ENCODE measurements at regions not wholly inside any gene's neighbourhood (a gene's known extent, or its start where the extent isn't known, plus 50 kb on each side); places are given as distances from the start of the nearest gene placed in this dataset.

DNA sequence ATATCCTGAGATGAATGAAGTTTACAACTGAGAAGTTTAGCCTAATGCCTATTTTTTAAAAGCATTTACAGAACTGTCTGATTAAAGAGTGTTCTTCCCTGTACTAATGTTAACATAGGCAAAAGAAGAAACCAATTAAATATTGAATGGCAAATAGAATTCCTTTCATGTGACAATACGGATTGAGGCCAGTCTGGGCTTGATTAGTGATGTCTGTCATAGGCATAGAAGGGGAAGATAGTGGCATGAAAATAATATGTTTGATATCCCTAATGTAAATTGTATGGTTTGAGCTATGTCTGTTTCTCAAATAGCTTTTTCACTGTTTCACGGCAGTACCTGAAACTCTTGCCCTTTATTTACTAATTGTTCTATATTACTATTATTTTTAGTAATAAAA is 443.1 kb upstream of the CLINT1 start:
- TF ChIP-seq, protein P1, sequence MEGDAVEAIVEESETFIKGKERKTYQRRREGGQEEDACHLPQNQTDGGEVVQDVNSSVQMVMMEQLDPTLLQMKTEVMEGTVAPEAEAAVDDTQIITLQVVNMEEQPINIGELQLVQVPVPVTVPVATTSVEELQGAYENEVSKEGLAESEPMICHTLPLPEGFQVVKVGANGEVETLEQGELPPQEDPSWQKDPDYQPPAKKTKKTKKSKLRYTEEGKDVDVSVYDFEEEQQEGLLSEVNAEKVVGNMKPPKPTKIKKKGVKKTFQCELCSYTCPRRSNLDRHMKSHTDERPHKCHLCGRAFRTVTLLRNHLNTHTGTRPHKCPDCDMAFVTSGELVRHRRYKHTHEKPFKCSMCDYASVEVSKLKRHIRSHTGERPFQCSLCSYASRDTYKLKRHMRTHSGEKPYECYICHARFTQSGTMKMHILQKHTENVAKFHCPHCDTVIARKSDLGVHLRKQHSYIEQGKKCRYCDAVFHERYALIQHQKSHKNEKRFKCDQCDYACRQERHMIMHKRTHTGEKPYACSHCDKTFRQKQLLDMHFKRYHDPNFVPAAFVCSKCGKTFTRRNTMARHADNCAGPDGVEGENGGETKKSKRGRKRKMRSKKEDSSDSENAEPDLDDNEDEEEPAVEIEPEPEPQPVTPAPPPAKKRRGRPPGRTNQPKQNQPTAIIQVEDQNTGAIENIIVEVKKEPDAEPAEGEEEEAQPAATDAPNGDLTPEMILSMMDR (IDR thresholded peaks at IDR 0.05; ENCODE audit: borderline replicate concordance, extremely low read depth, low read length, poor library complexity, severe bottlenecking): no peak
- TF ChIP-seq EZH2 (IDR thresholded peaks at IDR 0.05; ENCODE audit: borderline replicate concordance, low read depth, low read length, severe bottlenecking): no peak
